Astrocyte (in vitro differentiated cells and primary cell): ENCODE measurements at regions not wholly inside any gene's neighbourhood (a gene's known extent, or its start where the extent isn't known, plus 50 kb on each side); places are given as distances from the start of the nearest gene placed in this dataset.

Experiments
- CTCF ChIP-seq: IDR thresholded peaks from 2 replicates; pipeline ENCODE4 v1.5.1; 2011; ENCODE audit warnings: low read depth, mild to moderate bottlenecking, inconsistent platforms, low read length, moderate library complexity; ENCODE audit not compliant: insufficient read depth
- EZH2 ChIP-seq: IDR thresholded peaks from 2 replicates; pipeline ENCODE4 v1.6.1; 2012; ENCODE audit warnings: mild to moderate bottlenecking, low read length, inconsistent platforms; ENCODE audit not compliant: insufficient read depth

GRCh38 chr3:107062310-107062709 is 314.9 kb upstream of the CCDC54 start:
- TF ChIP-seq CTCF = no peak
- no peak for TF ChIP-seq EZH2
